ENCODE measurements at regions not wholly inside any gene's neighbourhood (a gene's known extent, or its start where the extent isn't known, plus 50 kb on each side); places are given as distances from the start of the nearest gene placed in this dataset.

GRCh38 chr1:199690496-199690895 lies 337.0 kb upstream of the NR5A2 start:
- H3K9ac ChIP-seq (ENCODE audit: insufficient read depth, low read depth, low read length): no peak overlapping the region
- in situ Hi-C loops (cut with HindIII; ENCODE audit: extremely low pct_ligation_motif_present, low pct_unique_long_range_greater_than_20kb): loop anchor here (25.0 kb wide), 1 partner anchor 572 kb away; no protein-coding TSS in a partner anchor

More at GRCh38 chr1:199690496-199690895, 337.0 kb upstream of the NR5A2 start:
- Histone ChIP-seq H3K4me2 (ENCODE audit: low read depth, low read length) (no peak overlapping the region), H3K27ac (ENCODE audit: extremely low read length, insufficient read depth, low read length) (no peak overlapping the region), H3K4me1 (ENCODE audit: insufficient read depth, low read length) (no peaks in the 10 kb centered on the region), H4K20me1 (ENCODE audit: insufficient read depth, low read length) (no peaks in the 10 kb centered on the region), H3K27me3 (ENCODE audit: control insufficient read depth in 1 of 2, insufficient read depth in 2 of 2, low read length in 2 of 2) (no peaks in the 10 kb centered on the region; a peak in 1 of 5 replicates), H3K36me3 (replicated peaks in 1 of 2; ENCODE audit: control insufficient read depth in 1 of 2, insufficient read depth in 2 of 2, low read length in 2 of 2) (no peaks in the 10 kb centered on the region), H3K4me3 (replicated peaks in 1 of 3; ENCODE audit: insufficient read depth in 1 of 3, low read depth in 2 of 3, low read length in 3 of 3) (no peak overlapping the region), H3K9me3 (ENCODE audit: low read length) (no peaks in the 10 kb centered on the region), H2AFZ (ENCODE audit: low read length) (no peak overlapping the region), H3K79me2 (ENCODE audit: insufficient read depth, low read length) (no peaks in the 10 kb centered on the region)
- CTCF ChIA-PET (ENCODE audit: low intra/inter-chr PET ratio, low total read pairs): no interaction called here
- ATAC-seq (no peak), DNase-seq (ENCODE audit: low spot score) (no peak), FAIRE-seq (no peak)
- intact Hi-C loops (cut with micrococcal nuclease; ENCODE audit: unreplicated experiment): no loop called here
- POLR2A ChIA-PET: interaction anchor here (0.6 kb wide), 1 partner anchor 8 kb away, joined by 4 read pairs; no protein-coding TSS in a partner anchor
- TF ChIP-seq CENPT (CRISPR knock-in tag; IDR thresholded peaks at IDR 0.05; ENCODE audit: low read depth) (no peak), TBP (CRISPR knock-in tag; IDR thresholded peaks at IDR 0.05) (no peak), ZNF792 (CRISPR knock-in tag; IDR thresholded peaks at IDR 0.05) (no peak), ZNF720 (CRISPR knock-in tag; IDR thresholded peaks at IDR 0.05) (no peak), PATZ1 (CRISPR knock-in tag; IDR thresholded peaks at IDR 0.05) (no peak)
- TF ChIP-seq, protein P1, sequence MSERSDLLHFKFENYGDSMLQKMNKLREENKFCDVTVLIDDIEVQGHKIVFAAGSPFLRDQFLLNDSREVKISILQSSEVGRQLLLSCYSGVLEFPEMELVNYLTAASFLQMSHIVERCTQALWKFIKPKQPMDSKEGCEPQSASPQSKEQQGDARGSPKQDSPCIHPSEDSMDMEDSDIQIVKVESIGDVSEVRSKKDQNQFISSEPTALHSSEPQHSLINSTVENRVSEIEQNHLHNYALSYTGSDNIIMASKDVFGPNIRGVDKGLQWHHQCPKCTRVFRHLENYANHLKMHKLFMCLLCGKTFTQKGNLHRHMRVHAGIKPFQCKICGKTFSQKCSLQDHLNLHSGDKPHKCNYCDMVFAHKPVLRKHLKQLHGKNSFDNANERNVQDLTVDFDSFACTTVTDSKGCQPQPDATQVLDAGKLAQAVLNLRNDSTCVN (CRISPR knock-in tag; IDR thresholded peaks at IDR 0.05; ENCODE audit: borderline replicate concordance): no peak
- TF ChIP-seq, protein P2, sequence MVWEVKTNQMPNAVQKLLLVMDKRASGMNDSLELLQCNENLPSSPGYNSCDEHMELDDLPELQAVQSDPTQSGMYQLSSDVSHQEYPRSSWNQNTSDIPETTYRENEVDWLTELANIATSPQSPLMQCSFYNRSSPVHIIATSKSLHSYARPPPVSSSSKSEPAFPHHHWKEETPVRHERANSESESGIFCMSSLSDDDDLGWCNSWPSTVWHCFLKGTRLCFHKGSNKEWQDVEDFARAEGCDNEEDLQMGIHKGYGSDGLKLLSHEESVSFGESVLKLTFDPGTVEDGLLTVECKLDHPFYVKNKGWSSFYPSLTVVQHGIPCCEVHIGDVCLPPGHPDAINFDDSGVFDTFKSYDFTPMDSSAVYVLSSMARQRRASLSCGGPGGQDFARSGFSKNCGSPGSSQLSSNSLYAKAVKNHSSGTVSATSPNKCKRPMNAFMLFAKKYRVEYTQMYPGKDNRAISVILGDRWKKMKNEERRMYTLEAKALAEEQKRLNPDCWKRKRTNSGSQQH (CRISPR knock-in tag; IDR thresholded peaks at IDR 0.05; ENCODE audit: low read depth): no peak
- TF ChIP-seq, protein P3, sequence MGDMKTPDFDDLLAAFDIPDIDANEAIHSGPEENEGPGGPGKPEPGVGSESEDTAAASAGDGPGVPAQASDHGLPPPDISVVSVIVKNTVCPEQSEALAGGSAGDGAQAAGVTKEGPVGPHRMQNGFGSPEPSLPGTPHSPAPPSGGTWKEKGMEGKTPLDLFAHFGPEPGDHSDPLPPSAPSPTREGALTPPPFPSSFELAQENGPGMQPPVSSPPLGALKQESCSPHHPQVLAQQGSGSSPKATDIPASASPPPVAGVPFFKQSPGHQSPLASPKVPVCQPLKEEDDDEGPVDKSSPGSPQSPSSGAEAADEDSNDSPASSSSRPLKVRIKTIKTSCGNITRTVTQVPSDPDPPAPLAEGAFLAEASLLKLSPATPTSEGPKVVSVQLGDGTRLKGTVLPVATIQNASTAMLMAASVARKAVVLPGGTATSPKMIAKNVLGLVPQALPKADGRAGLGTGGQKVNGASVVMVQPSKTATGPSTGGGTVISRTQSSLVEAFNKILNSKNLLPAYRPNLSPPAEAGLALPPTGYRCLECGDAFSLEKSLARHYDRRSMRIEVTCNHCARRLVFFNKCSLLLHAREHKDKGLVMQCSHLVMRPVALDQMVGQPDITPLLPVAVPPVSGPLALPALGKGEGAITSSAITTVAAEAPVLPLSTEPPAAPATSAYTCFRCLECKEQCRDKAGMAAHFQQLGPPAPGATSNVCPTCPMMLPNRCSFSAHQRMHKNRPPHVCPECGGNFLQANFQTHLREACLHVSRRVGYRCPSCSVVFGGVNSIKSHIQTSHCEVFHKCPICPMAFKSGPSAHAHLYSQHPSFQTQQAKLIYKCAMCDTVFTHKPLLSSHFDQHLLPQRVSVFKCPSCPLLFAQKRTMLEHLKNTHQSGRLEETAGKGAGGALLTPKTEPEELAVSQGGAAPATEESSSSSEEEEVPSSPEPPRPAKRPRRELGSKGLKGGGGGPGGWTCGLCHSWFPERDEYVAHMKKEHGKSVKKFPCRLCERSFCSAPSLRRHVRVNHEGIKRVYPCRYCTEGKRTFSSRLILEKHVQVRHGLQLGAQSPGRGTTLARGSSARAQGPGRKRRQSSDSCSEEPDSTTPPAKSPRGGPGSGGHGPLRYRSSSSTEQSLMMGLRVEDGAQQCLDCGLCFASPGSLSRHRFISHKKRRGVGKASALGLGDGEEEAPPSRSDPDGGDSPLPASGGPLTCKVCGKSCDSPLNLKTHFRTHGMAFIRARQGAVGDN (CRISPR knock-in tag; IDR thresholded peaks at IDR 0.05): no peak
- BruUV-seq (replicated peaks): no TSS peak
- WGBS (ENCODE audit: low lambda C conversion rate): 0% methylated on average over 1 of the region's 1 CpG
